GM13976 (cell line): ENCODE measurements at regions not wholly inside any gene's neighbourhood (a gene's known extent, or its start where the extent isn't known, plus 50 kb on each side); places are given as distances from the start of the nearest gene placed in this dataset.

Source experiments
- DNase-seq: peaks from one replicate; pipeline ENCODE4 v3.0.0; 2012; ENCODE audit warnings: low spot score
- in situ Hi-C: fragments of 300-500 bp; cut with MboI; formaldehyde crosslinking; loops from one replicate; pipeline ENCODE4 v1.12.0; 2022; ENCODE audit warnings: low sequenced_read_pairs, mixed read lengths, inconsistent platforms; ENCODE audit not compliant: unreplicated experiment
- TF ChIP-seq, protein P1 (sequence below): IDR thresholded peaks from 2 replicates; pipeline ENCODE4 v1.5.1; 2012; ENCODE audit warnings: borderline replicate concordance, mild to moderate bottlenecking; ENCODE audit not compliant: insufficient read depth; ENCODE audit errors: extremely low read depth, missing control alignments, control extremely low read depth

DNA sequence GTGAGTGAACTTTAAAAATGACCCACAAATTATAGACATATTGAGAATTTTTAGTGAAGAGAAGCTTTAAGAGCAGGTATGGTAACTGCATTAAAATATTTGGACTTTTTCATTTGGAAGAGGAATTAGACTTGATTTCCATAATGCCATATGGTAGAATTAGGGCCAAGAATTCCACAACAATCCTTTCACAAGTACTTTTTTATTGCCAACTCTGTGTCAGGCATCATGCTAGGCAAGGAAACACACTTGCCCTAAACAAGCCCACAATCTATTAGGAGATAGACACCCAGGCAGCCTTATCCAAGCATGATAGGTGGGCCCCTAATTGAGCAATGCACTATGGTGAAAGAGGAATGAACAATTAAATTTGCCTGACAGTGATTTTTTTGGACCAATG, 353.0 kb downstream of the TGFB2 start:
- TF ChIP-seq, protein P1, sequence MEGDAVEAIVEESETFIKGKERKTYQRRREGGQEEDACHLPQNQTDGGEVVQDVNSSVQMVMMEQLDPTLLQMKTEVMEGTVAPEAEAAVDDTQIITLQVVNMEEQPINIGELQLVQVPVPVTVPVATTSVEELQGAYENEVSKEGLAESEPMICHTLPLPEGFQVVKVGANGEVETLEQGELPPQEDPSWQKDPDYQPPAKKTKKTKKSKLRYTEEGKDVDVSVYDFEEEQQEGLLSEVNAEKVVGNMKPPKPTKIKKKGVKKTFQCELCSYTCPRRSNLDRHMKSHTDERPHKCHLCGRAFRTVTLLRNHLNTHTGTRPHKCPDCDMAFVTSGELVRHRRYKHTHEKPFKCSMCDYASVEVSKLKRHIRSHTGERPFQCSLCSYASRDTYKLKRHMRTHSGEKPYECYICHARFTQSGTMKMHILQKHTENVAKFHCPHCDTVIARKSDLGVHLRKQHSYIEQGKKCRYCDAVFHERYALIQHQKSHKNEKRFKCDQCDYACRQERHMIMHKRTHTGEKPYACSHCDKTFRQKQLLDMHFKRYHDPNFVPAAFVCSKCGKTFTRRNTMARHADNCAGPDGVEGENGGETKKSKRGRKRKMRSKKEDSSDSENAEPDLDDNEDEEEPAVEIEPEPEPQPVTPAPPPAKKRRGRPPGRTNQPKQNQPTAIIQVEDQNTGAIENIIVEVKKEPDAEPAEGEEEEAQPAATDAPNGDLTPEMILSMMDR: no peak

DNA sequence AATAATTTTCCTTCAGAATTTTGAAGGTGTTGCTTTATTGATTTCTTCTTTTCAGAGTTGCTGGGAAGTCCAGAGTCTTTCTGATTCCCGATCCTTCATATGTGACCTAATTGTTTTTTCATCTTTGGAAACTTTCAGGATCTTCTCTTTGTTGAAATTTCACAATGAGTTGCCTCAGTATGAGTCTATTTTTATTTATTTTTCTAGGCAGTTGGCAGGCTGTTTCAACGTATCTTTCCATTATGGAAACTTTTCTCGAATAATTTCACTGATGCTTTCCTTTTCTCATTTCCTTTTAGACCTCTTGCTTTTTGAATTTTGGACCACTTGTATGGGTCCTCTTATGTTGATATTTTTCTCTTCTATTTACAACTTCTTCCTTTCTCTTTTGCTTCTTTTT, 354.3 kb downstream of the TGFB2 start:
- in situ Hi-C loops: no loop called here
- DNase-seq: no peak
- TF ChIP-seq, protein P1: no peak

More for the DNA sequence above, 353.0 kb downstream of the TGFB2 start:
- DNase-seq: no peak
- in situ Hi-C loops: no loop called here

DNA sequence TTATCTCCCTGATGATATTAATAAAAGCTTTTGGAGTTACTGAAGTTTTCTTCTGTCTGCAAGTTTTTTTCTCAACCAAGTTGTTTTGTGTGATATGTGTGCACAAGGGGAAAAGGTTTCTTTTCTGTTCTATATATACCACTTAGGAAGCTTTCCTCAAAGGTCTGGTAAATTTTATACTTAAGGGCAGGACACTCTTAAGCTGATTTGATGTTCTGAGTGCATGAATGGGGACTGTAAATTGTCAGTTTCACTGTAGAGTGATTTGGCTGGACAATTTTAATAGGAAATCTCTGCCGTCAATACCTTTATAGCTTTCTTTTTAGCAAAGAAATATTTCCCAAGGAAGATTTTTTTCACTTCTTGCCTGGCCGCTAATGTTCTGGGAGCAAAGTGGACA, 354.7 kb downstream of the TGFB2 start:
- DNase-seq: no peak
- in situ Hi-C loops: no loop called here
- TF ChIP-seq, protein P1: no peak

DNA sequence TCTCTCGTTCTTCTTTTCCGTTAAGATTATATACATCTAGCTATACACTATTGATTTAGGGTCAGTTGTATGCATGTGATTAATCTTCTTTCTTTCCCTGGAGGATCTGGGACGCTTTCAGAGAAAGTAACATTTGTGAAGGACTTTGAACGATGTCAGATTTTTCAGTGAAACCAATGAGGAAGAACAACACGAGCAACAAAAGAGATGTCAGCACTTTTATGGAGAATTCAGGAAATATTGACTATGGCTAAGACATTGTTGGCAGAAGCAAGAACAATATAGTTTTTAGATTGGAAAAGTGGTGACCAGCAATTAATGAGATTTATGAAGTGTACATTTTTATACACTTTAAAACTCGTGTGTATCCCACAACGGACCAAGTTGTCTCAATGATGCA, 355.5 kb downstream of the TGFB2 start:
- in situ Hi-C loops: no loop called here
- TF ChIP-seq, protein P1: no peak
- no peak for DNase-seq

DNA sequence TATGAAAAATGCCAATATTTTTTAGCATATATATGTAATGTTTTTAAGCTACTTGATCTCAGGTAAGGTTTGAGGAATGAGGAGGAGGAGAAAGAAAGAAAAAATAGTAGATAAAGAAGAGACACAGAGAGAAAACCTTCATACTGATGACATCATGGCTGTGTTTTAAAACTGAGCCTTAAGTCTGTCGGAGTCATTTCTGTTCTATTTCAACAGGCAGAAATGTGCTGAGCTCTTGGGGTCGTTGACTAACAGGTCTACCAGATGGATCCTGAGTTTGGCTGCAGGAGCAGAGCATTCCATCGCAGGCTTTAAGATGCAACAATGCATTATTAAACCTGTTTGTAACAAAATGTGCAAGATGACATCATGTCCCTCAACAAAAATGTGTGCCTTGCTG, 356.0 kb downstream of the TGFB2 start:
- in situ Hi-C loops: no loop called here
- DNase-seq: no peak
- TF ChIP-seq, protein P1: no peak

DNA sequence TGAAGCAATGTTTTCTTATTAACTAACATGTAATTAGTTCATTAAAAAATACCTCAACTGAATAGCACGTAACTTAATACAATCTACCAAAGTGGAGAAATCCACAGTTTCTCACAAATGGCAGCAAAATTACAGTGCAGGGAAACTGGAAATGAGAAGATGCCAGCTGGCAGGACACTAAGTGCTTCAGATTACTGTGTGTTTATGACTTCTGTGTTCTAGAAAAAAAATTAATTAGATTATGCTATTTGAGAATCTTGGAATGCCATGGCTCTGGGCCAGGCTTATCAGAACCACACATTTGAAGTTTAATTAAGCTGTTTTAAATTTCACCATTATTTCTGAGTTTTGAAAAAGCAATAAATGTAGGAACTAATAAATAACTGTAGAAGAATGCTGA, 357.6 kb downstream of the TGFB2 start:
- DNase-seq: no peak
- in situ Hi-C loops: no loop called here
- TF ChIP-seq, protein P1: no peak

DNA sequence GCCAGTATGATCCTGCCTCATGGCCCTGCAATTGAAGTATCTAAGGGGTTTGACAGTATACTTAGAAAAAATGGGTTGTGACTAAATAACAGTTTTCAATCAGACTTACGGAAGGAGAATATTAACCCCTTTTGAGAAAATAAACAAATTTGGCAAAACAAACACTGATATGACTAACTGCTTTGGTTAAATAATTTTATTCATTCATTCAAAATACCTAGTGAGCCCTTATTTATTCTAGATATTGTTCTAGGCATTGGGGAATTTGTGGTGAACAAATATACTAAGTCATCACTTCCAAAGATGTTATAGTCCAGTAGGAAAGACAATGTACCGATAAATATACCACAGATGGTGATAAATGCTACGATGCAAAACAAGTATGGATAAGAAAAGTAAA, 358.7 kb downstream of the TGFB2 start:
- in situ Hi-C loops: no loop called here
- TF ChIP-seq, protein P1: no peak
- no peak for DNase-seq
